Renal cortical epithelial cell (primary cell): ENCODE measurements at regions not wholly inside any gene's neighbourhood (a gene's known extent, or its start where the extent isn't known, plus 50 kb on each side); places are given as distances from the start of the nearest gene placed in this dataset.

ENCODE experiments used
- DNase-seq: peaks from one replicate; pipeline ENCODE4 v3.0.0-alpha.2; 2011; ENCODE audit warnings: low read depth

- DNase-seq: no peak
These were observed 77.8 kb upstream of the STK17B start for GRCh38 chr2:196249171-196249570.

- peak; percentile 89 for DNase-seq
These were observed 78.5 kb upstream of the STK17B start for GRCh38 chr2:196249860-196250259.

- DNase-seq: no peak
These were observed 79.8 kb upstream of the STK17B start for GRCh38 chr2:196251132-196251531.

GRCh38 chr2:196252408-196253115, 81.2 kb upstream of the STK17B start:
- peak; percentile 41 for DNase-seq

GRCh38 chr2:196253116-196253480, 81.7 kb upstream of the STK17B start:
- no peak for DNase-seq

GRCh38 chr2:196256585-196256984, 85.2 kb upstream of the STK17B start:
- DNase-seq: no peak

GRCh38 chr2:196257086-196257485, 85.7 kb upstream of the STK17B start:
- DNase-seq: no peak

- no peak for DNase-seq
These were observed 87.0 kb upstream of the STK17B start for GRCh38 chr2:196258407-196258806.

GRCh38 chr2:196259507-196260481, 88.4 kb upstream of the STK17B start:
- no peak for DNase-seq

GRCh38 chr2:196260546-196260945, 89.2 kb upstream of the STK17B start:
- no peak for DNase-seq

GRCh38 chr2:196262606-196263005, 91.2 kb upstream of the STK17B start:
- DNase-seq: no peak

- peak; percentile 74 for DNase-seq
These were observed 91.9 kb upstream of the STK17B start for GRCh38 chr2:196263181-196263747.

GRCh38 chr2:196266351-196266750, 95.0 kb upstream of the STK17B start:
- DNase-seq: no peak

- DNase-seq: no peak
These were observed 95.5 kb upstream of the STK17B start for GRCh38 chr2:196266855-196267254.

GRCh38 chr2:196268025-196268424, 96.6 kb upstream of the STK17B start:
- DNase-seq: no peak

- peak; percentile 34 for DNase-seq
These were observed 97.4 kb upstream of the STK17B start for GRCh38 chr2:196268538-196269338.

- no peak for DNase-seq
These were observed 100.4 kb upstream of the STK17B start for GRCh38 chr2:196271795-196272194.

GRCh38 chr2:196274387-196274809, 103.0 kb upstream of the STK17B start:
- peak; percentile 62 for DNase-seq

GRCh38 chr2:196275646-196276352, 104.4 kb upstream of the STK17B start:
- no peak for DNase-seq

- DNase-seq: no peak
These were observed 105.0 kb upstream of the STK17B start for GRCh38 chr2:196276421-196276820.

- DNase-seq: peak; percentile 30
These were observed 105.6 kb upstream of the STK17B start for GRCh38 chr2:196277002-196277401.
